ELR (cell line): ENCODE measurements at regions not wholly inside any gene's neighbourhood (a gene's known extent, or its start where the extent isn't known, plus 50 kb on each side); places are given as distances from the start of the nearest gene placed in this dataset.
"Not testable (repeated sequence)": the region's sequence is repeated elsewhere in the genome, so short reads cannot be mapped to it uniquely, and the experiment has no call there.

Source experiments
- DNase-seq: peaks from one replicate; pipeline ENCODE4 v3.0.0-alpha.2; 2015; ENCODE audit warnings: low read depth

DNA sequence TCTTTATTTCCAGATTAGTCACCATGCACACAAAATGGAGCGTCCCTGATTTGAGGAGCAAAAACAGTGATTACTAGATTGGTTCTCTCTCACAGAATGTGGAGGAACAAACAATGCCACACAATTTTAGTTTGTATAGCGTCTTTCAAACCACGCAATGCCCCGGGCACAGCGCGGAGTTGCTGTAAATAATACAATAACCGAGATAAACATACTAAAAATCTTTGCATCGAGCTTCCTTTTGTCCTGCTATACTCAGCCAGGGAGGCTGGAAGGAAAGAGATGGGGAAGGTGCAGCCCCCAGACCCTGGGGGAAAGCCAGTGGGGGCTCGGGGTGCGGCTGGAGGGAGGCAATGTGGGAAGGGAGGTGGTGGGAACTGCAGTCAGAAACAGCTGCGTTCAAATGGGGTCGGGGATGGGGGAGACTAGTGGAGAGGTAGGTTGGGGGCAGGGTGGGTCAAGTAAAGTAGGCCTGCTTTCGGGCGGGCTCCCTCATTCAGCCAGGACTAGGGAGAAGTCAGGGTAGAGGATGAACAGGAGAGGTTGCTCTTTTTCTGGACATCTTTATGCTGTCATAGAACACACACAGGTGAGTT lies 366.3 kb downstream of the RPS6KC1 start:
- no peak for DNase-seq

DNA sequence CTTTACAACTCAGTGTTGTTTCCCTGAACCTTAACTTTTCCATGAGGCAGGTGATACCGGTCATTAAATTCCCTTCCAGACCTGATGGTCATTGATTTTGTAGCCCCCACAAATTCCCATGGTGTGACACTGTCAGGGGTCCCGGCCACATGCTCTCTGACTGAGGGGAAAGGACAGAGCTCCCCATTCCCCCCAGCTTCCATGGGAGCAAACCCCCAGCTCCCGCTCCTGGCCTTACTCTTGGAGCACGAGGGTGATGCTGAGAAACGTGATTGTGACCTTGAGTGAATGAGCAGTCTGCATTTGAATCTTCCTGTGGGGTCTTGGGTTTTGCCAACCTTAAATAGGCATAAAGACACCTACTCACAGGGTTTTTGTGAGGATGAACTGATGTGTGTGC lies 366.8 kb downstream of the RPS6KC1 start:
- DNase-seq = no peak

- no peak for DNase-seq
Measured at GRCh38 chr1:213418268-213419071, 367.4 kb downstream of the RPS6KC1 start.

- DNase-seq = no peak
Measured at GRCh38 chr1:213419401-213420030, 368.5 kb downstream of the RPS6KC1 start.

GRCh38 chr1:213421178-213421577 lies 370.1 kb downstream of the RPS6KC1 start:
- DNase-seq = not testable (repeated sequence)

DNA sequence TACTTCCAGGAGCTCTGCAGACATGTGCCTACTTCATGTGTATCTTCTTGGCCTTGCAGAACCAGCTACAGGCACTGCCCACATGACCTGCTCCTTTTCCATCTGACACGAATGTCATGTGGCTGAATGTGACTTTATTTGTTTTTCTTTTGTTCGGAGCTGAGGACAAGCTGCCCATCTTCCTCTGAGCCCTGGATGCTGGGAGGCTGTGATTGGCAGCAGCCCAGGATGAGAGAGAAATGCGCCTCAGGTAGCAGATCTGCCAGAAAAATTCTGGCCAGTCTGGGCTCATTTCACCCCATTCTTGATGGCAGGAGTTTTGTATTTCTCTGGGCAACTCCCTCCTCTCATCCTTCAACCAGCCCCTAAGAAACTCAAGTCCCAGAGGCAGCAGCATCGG lies 372.0 kb downstream of the RPS6KC1 start:
- DNase-seq = no peak

DNA sequence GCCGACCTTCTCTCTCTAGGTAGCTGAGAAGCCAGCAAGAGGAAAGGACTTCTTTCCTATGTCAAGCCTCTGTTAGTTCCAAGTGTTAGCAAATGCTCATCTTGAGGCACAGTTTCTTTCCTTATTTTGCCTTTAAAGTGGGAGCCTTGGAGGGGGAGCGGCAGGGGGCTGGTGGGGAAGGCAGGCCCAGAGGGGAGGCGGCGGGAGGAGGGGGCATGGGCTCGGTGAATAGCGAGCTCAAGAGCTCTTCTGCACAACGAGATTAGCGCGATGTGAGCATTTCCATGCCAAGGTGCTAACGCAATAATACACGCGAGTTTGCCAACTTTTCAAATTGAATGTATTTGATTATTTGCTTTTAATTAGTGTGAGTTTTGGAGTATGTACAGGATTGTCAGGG lies 372.6 kb downstream of the RPS6KC1 start:
- no peak for DNase-seq

- DNase-seq = no peak
Measured at GRCh38 chr1:213425376-213426030, 374.5 kb downstream of the RPS6KC1 start.

DNA sequence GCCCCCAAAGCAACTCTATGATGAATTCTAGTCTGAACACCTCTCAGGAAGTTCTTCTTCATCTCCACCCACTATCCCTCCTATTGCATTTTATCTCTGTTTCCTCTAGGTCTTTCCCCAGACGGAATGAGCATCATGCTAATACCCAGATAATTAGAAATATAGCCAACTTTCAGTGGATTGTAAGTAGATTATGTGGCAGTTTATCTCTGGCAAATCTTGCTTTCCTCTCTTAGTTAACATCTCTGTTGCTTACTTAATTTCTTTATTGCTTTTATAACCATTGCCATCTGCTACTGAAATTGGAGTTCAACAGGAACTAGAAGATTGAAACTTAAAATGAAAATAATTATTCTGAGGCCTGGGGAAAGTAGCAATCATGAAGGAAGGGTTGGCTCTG lies 378.6 kb downstream of the RPS6KC1 start:
- DNase-seq = no peak

DNA sequence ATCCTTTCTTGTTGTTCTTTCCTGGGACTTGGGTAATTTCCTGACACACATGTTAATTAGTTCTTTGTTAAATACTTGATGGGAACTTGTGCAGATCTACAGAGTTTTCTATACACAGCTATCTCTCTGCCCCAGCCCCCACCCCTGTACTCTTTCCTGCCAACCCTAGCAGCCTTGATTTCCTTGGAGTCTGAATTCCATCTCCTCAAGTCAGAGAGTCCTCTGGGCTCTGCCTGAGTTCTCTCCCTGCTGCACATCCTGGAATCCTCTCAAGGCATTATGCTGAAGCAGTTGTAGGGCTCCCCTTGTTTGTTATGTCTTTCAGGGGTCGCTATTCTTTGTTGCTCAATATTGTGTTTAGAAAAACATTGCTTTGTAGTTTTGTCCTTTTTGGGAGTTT lies 384.7 kb downstream of the RPS6KC1 start:
- DNase-seq = no peak

DNA sequence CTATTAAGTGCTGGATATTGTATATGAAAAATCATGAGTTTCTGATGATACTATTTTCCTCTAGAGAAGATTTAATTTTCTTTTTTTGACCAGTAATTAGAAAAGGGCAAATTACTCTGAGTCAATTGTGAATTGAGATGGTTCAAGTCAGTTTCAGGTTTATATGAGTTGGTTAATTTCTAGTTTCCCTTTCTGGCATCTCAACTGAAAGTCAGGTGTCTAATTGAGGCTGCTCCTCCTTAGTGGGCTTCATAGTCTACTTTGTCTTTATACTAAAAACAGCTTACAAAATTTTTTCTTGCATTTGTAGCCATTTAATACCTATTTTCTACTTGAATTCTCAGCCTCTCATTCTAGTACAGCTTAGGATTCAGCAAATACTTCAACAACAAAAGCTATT lies 387.3 kb downstream of the RPS6KC1 start:
- no peak for DNase-seq

DNA sequence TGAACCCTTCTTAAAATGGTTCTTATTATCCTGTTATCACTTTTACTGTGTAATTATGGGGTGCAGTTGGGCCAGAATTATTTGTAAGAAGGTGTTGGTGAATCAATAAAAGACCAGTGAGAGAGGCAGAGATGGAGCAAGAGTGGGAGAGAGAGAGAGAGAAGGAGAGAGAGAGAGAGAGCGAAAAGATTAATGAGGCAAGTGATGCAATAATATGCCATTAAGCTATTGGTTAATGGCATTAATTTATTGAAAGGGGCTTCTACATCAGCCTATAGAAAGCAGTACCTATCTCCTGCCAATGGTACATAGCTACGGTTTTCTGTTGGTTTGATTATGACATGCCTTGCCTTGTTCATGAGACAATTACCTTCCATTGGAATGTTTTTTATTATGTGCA lies 388.7 kb downstream of the RPS6KC1 start:
- no peak for DNase-seq

- no peak for DNase-seq
Measured at GRCh38 chr1:213440766-213441165, 389.7 kb downstream of the RPS6KC1 start.

GRCh38 chr1:213443415-213443814 lies 392.4 kb downstream of the RPS6KC1 start:
- DNase-seq = no peak

DNA sequence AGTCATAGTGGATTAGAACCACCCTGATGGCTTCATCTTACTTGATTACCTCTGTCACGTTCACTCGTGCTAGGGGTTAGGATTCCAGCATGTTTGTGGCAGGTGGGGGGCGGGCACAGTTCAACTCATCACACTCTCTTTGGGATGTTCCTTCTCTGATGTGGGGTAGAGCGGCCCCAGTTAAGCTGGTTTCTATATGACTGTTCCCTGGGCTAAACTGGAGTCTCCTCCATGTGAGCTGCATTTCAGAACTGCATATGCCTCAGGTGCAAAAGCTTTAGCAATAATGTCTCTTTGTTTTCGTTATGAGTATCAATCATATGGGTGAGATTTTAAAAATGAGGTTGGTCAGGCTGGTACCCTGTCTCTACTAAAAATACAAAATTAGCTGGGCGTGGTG lies 393.2 kb downstream of the RPS6KC1 start:
- DNase-seq = no peak

DNA sequence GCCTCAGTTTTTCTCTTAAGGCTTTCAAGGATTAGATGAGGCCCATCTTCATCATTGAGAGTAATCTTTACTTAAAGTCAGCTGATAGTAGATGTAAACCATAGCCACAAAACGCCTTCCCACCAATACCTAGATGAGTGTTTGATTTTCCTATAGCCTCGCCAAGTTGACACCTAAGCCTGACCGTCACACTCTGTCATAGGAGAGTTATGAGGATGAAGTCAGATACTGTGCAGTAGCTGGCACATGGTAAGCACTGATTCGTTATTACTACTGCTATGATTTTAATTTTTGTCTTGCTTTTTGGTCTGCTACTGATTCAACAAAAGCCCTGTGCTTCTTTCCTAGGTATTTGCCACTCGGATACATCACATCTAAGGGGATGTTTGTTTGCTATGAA lies 395.5 kb downstream of the RPS6KC1 start:
- DNase-seq = no peak

- DNase-seq = no peak
Measured at GRCh38 chr1:213448360-213448759, 397.3 kb downstream of the RPS6KC1 start.

DNA sequence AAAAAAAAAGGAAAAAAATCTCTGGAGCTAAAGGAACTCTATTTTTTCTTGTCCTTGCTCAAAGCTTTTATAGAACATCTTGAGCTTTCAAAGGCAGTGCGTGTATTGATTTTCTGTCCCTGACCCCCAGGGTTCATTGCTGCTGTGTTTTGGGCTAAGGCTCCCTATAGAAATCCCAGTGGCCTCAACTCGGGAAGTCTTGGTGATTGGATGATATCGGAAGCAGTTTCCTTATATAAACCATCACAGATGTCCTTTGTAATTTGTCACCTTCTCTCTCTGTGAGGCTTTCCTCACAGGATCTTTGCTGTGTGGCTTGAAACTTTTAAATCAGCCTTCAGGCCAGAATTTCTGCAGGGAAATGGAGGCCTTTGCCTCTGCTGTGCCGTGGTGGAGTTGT lies 397.7 kb downstream of the RPS6KC1 start:
- DNase-seq = no peak

DNA sequence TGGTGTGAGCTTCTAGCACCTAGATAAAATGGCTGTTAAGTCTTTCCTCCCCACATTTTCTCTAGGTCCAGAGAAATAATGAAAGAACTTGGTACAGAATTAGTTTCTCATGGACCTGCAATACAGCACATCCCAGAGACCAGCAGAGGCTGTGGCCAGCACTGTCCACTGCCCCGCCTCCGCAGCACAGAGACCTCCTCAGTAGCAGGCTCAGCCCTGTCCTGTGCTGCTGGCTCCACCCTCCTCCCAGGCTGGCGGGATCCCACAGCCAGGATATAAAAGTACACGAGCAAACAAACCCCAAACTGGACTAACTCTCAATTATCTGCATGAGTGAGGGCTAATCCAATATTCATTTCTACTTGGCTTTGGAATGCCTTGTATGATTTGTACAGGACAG lies 401.5 kb downstream of the RPS6KC1 start:
- no peak for DNase-seq

DNA sequence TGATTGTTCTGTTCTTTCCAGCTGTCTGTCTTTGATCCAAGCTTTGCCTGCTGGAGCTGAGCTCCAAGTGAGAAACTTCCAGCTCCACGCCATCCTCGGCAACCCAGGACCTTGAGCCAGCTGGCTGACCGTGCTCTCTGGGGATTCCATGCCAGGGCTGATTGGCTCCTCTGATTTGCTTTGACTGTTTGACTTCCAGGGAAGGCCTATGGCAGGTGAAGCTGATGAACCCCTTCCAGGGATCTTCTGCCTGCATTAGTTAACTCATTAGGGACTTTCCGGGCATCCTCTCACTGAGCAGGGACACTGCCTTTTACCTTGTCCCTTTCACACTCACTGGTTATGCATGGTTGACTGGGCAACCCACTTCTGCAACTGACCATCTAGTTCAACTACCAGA lies 406.1 kb downstream of the RPS6KC1 start:
- no peak for DNase-seq

GRCh38 chr1:213457733-213458132 lies 406.7 kb downstream of the RPS6KC1 start:
- no peak for DNase-seq

- DNase-seq = not testable (repeated sequence)
Measured at GRCh38 chr1:213462374-213462773, 411.3 kb downstream of the RPS6KC1 start.
